UCSD-AML1 (cell line): ENCODE measurements at regions not wholly inside any gene's neighbourhood (a gene's known extent, or its start where the extent isn't known, plus 50 kb on each side); places are given as distances from the start of the nearest gene placed in this dataset.

Experiments used
- DNase-seq: peaks from one replicate; lab custom pipeline; 2025; ENCODE audit not compliant: unreplicated experiment; lab: John Stamatoyannopoulos, UW

- DNase-seq, result no peak
Measured at GRCh38 chr14:83314764-83315163, 1781.1 kb upstream of the SEL1L start.

DNA sequence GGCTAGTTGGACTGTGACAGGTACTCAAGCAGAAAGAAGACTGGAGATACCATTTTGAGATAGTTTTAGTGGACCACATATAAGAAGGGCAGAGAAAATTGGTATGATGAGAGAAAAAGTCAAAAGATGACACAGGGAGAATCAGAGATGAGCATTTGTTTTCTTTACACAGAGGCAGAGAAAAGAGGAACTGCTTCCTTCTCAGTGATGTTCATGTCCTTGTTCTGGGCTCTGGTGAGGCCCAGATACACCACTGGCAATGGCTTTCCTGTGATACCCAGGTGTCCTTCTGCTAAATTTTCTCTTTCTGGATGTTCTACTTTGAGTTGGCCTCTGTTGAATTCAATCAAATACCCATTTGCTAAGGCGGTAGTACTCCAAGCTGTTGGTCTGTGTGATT is 1782.7 kb upstream of the SEL1L start:
- DNase-seq, result no peak

GRCh38 chr14:83320837-83321236 is 1787.2 kb upstream of the SEL1L start:
- no peak for DNase-seq

- no peak for DNase-seq
Measured at GRCh38 chr14:83331513-83331912, 1797.9 kb upstream of the SEL1L start.

DNA sequence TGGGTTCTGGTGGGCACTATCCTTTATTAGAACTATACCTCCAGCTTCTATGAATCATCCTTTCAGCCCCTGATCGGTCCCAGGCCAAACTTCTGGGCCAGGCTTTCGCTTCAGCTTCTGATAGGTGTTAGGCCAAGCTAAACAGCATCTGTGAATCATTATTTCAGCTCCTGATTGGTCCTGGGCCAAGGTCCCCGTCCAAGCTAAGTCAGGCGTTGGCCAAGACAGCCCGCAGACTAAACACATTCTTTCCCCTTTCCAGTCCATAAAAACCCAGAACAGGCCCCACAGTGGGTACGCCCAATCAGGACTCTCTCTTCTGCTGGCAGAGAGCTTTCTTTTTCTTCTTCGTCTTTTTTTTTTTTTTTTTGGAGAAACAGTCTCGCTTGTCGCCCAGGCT is 1808.9 kb upstream of the SEL1L start:
- DNase-seq, result no peak

DNA sequence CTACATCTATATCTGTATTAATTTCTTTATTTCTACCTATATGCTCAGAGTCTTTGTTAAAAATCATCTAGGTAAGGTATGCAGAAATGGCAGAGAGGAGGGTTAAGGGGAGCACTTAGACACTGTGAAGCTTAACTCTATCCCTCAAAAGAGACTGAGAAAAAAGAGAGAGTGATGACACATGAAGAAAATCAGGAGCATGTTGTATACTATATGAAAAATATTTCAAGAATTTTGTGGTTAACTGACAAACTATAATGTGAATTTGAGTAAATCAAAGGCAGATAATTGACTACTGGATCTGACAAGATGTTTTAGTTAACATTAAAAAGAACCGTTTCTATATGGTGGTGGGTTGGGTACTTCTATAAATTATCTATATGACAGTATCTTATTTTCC is 1814.2 kb upstream of the SEL1L start:
- DNase-seq, result no peak

DNA sequence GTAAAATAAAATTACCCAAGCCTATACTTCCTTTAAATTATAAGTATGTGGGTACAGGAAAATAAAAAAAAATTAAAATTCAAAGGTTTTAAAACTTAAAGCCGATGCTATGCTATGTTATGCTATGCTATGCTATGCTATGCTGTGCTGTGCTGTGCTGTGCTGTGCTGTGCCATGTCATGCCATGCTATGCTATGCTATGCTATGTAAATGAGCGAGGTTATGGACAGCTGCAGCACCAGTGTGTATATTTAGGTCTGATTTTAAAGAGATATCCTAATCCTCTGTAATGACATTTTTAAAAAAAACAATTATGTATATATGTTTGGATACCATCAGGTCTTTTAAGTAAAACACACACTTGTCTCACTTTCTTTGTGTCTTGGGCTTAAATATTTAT is 1822.0 kb upstream of the SEL1L start:
- DNase-seq, result no peak

GRCh38 chr14:83356080-83356479 is 1822.4 kb upstream of the SEL1L start:
- no peak for DNase-seq

DNA sequence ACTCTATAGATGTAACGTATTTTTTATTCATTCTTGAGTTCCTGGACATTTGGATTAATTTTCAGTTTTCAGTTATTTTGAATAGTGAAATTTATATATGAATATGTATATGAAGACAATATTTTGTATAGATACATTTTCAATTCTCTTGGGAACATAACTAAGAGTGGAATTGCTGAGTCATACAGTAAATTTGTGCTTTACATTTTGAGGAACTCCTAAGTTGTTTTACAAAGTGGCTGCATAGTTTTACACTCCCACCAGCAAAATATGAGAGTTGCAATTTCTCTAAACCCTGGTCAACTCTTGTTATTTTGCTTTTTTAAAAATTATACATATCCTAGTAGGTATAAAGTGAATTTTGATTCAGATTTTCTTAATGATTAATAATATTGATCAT is 1838.6 kb upstream of the SEL1L start:
- no peak for DNase-seq

DNA sequence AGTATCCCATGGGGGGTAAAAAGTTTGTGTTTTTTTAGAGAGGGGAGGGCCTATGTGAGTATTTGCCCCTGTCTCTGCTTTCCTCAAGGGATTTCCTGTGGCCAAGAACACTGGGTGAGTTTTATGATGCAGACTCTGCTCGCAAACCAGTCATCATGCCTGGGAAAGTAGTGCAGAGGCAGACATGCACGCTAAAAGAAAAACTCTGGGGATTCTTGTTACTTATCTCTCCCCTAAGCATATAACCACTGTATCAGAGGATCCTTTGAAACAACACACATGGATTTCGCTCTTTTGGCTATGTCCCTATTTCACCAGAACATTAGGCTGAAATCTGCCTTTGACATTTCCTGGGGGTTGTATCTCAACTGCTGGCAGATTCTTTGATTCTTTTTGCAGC is 1845.8 kb upstream of the SEL1L start:
- no peak for DNase-seq

DNA sequence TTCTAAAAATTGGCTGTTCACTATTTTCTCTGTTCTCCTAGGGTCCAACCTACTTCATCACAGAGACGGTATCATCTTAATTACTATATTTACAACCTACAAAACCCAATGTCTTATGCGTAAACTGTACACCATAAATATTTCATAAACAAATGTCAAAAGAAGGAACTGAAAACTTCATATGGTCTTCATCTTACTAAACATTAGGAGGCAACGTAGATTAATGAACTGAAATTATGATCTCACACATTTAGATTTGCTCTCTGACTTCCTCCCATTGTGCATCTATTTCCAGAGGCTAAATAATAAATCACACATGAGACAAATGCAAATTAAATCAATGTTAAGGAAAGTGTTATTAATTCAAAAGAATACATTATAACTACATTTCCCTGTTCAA is 1850.6 kb upstream of the SEL1L start:
- DNase-seq, result no peak

- no peak for DNase-seq
Measured at GRCh38 chr14:83395321-83395720, 1861.7 kb upstream of the SEL1L start.

DNA sequence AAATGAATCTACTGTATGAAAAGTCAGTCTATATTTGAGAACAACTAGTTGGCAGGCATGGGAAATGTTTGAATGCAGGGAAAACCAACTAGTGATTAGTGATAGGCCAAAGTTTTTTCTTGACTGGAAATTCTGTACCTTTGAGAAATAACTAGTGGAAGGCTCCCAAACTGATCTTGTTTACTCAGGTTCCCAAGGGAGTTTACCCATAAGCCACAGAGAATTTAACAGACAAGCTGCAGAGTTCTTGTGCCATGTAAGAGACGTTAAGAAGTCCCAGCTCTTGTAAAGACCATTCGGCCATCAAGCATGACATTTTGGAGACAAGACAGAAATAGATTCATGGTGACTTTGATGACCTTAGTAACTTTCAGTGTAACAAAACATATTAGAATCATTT is 1882.8 kb upstream of the SEL1L start:
- DNase-seq, result no peak

- DNase-seq, result no peak
Measured at GRCh38 chr14:83419420-83419819, 1885.8 kb upstream of the SEL1L start.

DNA sequence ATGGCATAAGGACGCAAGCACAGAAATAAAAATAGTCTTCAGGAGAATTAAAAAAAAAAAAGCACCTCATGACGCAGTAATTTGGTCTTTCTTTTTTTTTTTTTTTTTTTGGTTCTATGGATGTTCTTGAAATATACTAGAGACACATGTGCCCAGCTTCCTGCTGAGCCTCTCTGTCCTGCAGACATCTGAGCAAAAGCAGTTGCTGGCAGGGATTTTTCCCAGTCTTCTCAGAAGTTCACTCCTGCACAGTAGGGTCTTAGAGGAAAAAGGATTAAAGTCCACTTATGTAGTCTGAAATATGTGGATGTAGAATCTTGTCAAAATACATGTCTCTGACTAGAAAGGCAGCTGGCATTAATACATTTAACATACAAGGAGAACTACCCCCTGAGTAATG is 1888.1 kb upstream of the SEL1L start:
- DNase-seq, result no peak

DNA sequence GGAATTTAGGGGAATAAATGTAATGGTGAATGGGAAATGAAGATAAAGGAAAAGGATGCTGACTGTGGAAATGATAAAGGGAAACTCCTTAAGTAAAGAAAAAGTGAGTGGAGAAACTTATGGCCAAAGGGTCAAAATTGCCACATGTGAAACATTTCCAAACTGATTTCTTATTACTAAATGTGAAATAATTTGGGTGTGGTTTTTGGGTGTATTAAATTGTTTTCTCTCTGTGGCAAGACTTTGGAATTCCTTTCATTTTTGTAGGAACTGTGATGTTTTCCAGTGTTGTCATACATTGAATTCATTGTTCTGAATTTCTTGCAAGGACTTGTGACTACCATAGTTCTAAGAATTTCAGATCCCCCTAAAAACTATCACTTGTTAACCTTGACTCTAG is 1891.5 kb upstream of the SEL1L start:
- no peak for DNase-seq

DNA sequence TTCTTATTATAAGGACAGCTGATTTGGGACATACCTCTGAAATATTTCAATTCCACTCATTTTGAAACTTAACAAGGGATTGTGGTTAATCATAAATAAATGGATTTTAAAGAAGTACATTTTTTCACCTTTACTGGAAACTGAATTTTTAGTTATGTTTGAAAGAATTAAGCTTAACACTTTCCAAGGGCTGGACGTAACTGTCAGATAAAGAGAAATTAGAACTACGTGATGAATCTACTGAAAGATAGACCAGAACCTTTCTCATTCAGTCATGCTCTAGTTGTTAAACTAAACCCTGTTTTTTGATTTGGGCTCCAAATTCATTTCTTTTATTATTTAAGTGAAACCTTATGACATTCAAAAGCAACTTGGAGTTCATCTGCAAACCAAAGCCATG is 1892.1 kb upstream of the SEL1L start:
- no peak for DNase-seq

DNA sequence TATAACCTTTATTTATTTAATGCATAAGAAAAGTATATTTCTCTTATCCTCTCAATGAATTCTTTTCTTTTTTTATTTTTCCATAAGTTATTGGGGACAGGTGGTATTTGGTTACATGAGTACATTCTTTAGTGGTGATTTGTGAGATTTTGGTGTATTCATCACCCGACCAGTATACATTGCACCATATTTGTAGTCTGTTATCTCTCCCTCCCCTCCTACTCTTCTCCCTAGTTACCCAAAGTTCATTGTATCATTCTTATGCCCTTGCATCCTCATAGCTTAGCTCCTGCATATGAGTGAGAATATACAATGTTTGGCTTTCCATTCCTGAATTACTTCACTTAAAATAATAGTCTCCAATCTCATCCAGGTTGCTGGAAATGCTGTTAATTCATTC is 1900.0 kb upstream of the SEL1L start:
- no peak for DNase-seq

GRCh38 chr14:83441801-83442200 is 1908.1 kb upstream of the SEL1L start:
- no peak for DNase-seq

- DNase-seq, result no peak
Measured at GRCh38 chr14:83455561-83455960, 1921.9 kb upstream of the SEL1L start.

DNA sequence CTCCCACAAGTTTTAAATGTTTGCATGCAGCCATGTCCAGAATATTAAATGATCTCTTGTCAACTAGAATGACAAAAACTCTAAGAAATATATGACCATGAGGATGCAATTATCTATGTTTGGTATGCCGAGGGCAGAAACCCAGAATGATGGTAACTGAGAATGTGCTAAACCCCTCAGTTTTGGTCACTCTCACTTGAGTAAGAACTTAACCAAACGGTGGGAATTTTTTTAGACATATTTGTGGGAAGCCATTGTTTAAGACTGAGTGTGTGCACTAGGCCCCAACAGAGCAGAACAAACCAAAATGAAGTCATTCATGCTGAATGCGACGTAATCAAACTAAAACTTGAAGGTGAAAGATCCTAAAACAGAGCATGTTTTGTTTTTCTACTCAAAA is 1927.9 kb upstream of the SEL1L start:
- no peak for DNase-seq

- DNase-seq, result no peak
Measured at GRCh38 chr14:83462759-83463158, 1929.1 kb upstream of the SEL1L start.

DNA sequence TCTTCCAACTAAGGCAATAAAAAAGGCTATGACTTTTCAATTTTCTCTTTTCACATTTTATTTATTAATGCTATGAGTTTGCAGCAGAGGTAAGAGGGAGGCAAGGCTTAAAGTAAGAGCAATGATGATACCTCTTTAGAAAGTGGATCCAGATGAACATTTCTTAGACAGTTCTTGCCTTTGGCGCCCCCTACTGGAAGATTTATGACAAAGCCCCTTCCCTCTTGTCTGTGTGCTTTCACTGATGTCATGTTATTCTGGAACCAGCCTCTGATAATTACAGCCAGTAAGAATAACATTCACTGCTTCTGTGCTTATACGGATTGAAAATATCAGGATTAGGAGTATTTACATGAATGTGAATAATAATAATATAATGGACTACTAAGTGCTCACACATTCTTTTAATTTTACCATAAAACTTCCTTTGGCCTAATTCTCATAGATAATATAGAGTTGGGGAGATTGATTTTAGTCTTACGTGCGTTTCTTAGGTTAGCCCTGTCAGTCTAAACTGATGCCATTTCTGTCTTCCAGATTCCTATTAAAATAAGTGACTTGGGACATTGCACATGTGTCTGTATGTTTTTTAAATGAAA is 1929.9 kb upstream of the SEL1L start:
- peak; percentile 4 for DNase-seq

DNA sequence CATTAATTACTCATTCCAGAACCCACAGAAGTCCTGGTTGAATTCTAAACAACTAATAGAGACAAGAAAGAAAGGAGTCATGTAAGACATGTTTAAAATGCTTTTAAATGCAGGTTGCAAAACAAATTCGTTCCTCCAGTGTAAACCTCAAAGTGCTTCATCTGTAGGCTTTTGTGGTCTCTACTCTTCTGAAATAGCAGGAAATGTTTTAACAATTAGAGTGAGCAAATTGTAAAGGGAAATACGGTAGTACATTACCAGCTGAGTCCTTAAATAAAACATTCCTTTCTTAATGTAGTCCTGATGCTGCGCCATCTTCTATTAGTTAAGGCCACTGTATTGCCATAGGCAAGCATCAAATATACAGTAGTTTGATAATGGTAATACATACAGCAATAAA is 1934.2 kb upstream of the SEL1L start:
- DNase-seq, result no peak
